Heart left ventricle (tissue), 16 donors: ENCODE measurements at regions not wholly inside any gene's neighbourhood (a gene's known extent, or its start where the extent isn't known, plus 50 kb on each side); places are given as distances from the start of the nearest gene placed in this dataset.
A peak's percentile ranks its signal among the peaks of the same experiment; 100 is the strongest.

ENCODE experiments used
- ATAC-seq, 4 donors: fragments of 200-7000 bp; cut with Tn5 transposase; one replicate each; pipeline ENCODE4 v1.9.1; 2020 to 2022; ENCODE audit warnings: moderate library complexity in 4 of 4, mild to moderate bottlenecking in 3 of 4, moderate number of reproducible peaks in 1 of 4
- DNase-seq, 5 donors: peaks; one replicate each; pipeline ENCODE4 v3.0.0-alpha.2; 2020
- H3K27ac ChIP-seq, 12 donors: fragments of 200-600 bp; sonication (generic) in 4 of 12; one replicate each; pipeline versions ENCODE4 v1.5.0 to v1.8.0; 2016 to 2022; ENCODE audit warnings: mild to moderate bottlenecking in 2 of 12
- H3K27me3 ChIP-seq, 9 donors: fragments of 200-600 bp; sonication (generic) in 2 of 9; one replicate each; pipeline versions ENCODE4 v1.5.1 to v1.8.0; 2016 to 2022; ENCODE audit warnings: mild to moderate bottlenecking in 3 of 9
- H3K36me3 ChIP-seq, 9 donors: fragments of 200-600 bp; sonication (generic) in 2 of 9; one replicate each; pipeline versions ENCODE4 v1.5.0 to v1.8.0; 2018 to 2022; ENCODE audit warnings: mild to moderate bottlenecking in 2 of 9
- H3K4me1 ChIP-seq, 12 donors: fragments of 200-600 bp; sonication (generic) in 4 of 12; one replicate each; pipeline versions ENCODE4 v1.5.0 to v1.8.0; 2016 to 2022; ENCODE audit warnings: mild to moderate bottlenecking in 3 of 12
- H3K4me3 ChIP-seq, 12 donors: fragments of 200-600 bp; sonication (generic) in 4 of 12; one replicate each; pipeline versions ENCODE4 v1.5.0 to v1.8.0; 2017 to 2022; ENCODE audit warnings: mild to moderate bottlenecking in 9 of 12, moderate library complexity in 4 of 12
- H3K9me3 ChIP-seq, 12 donors: fragments of 200-600 bp; sonication (generic) in 4 of 12; one replicate each; pipeline versions ENCODE4 v1.5.0 to v1.8.0; 2016 to 2022; ENCODE audit warnings: mild to moderate bottlenecking in 1 of 12
- CTCF ChIP-seq, 12 donors: fragments of 200-600 bp; sonication (generic) in 4 of 12; IDR thresholded peaks; one replicate each; pipeline versions ENCODE4 v1.5.0 to v1.8.0; 2018 to 2022; ENCODE audit warnings: antibody characterized with exemption in 12 of 12, mild to moderate bottlenecking in 5 of 12
- POLR2A ChIP-seq, 2 donors: fragments of 450-650 bp; IDR thresholded peaks; one replicate each; pipeline ENCODE4 v1.6.1; 2017; ENCODE audit warnings: antibody characterized with exemption in 2 of 2, mild to moderate bottlenecking in 2 of 2, moderate library complexity in 2 of 2
- WGBS, 4 donors: extraction: QIAGEN DNeasy Blood & Tissue Kit in 2 of 4; methylation state at CpG; one replicate each; pipeline versions ENCODE4 v1.1.5 to v1.1.7; 2013 to 2018; 5-methylcytosine and 5-hydroxymethylcytosine counted together
- intact Hi-C, 10 donors: fragments of 100-400 bp; cut with DNase I; formaldehyde crosslinking; loops; one replicate each; pipeline versions ENCODE4 v1.11.1 to v1.14.2; 2022
- donor health status: ischemic (EF 13 %, LVEDD 7.1; RV severe dilation, severe dysfunction).
- donor health status: healthy with polysubstance abuse.
- donor health status: DM: no; HTN: yes; CAD: no.
- donor health status: DM: no; HTN: no; CAD: no.
- donor health status: ischemic (EF 25% LVEDD 6.9; RV normal size, moderate dysfunction).
- donor health status: ischemic (EF 25% LVEDD 5.7; RV mildly dilated, moderate dysfunction).
- donor health status: healthy.
- donor health status: DM: yes; HTN: yes; CAD: no.
- donor health status: ischemic (EF 35%, LVEDD 5.7; RV mildly dilated, moderate dysfunction).
- donor health status: nonischemic (EF 11% LVEDD 7.7; RV severe dilation, severe dysfunction).
- donor health status: DM: yes; HTN: yes; CAD: no.
- donor health status: PGD.
- donor health status: ischemic (EF 29% LVEDD 5.4; RV normal size, mild dysfunction).
- donor health status: nonischemic (EF 23%, LVEDD 6.1; RV moderate dilation, normal function).

DNA sequence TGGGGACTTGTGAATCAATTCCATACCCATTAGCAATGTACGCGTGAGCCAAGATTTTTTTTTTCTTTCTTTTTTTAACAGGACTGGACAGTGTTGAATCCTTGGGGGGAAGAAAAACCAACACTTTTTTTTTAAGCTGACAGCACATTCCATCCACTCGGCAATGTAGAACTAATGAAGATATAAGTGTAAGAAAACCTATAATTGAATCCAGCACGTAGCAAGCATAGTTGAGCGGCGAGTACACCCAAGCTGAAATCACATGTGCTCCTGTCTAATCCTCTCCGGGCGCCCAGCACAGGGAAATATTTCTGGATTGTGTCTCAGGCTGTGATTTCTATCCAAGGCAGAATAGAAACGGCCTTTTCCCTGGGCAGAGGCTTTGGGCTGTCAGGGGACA lies 118.2 kb downstream of the BOD1 start:
- H3K27ac ChIP-seq: peak overlapping the region in 11 of 12 donors; percentile 42 to 85 (median 61)
- ATAC-seq (peak; percentile 34 to 72 (median 49)), DNase-seq (peak in 3 of 5 donors; percentile 29 to 40 (median 33))
- H3K4me3 ChIP-seq: no peak overlapping the region
- no peaks in the 10 kb centered on the region for H3K9me3 ChIP-seq
- intact Hi-C loops: loop anchor here in 3 of 10 donors (5.0 to 10.0 kb wide), 3 partner anchors 46 to 201 kb away; no protein-coding TSS in a partner anchor
- no peaks in the 10 kb centered on the region for H3K27me3 ChIP-seq
- TF ChIP-seq POLR2A (IDR thresholded peaks at IDR 0.05) (no peak), CTCF (IDR thresholded peaks at IDR 0.05) (no peak)
- H3K4me1 ChIP-seq: peaks cover 0 to 42% (median 18%) of the 10 kb centered on the region in 12 donors
- no peaks in the 10 kb centered on the region for H3K36me3 ChIP-seq
- WGBS, 4 donors: 37 to 48% (median 40%) methylated on average over 9 of the region's 9 CpGs

DNA sequence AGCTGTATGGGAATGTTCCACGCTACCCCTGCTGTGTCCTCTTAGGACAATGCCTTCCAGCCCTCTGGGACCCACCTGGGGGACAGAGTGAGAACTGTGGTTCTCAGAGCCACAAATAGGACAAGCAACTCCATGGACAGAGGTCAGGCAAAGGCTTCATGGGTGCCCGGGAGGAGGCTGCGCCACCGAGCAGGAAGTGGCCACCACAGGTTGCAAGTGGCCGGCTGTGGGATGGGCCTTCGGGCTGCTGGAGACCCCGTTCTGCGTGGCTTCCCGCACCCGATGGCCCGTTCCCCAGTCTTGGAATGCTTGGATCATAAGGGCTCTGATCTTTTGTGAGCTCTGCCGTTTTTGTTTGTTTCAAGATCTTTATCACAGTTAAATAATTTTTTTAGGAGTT lies 118.8 kb downstream of the BOD1 start:
- no peak for DNase-seq
- TF ChIP-seq POLR2A (IDR thresholded peaks at IDR 0.05): no peak
- no peak for TF ChIP-seq CTCF (IDR thresholded peaks at IDR 0.05)
- no peak for ATAC-seq
- 79 to 93% (median 85%) methylated on average over 12 of the region's 12 CpGs for WGBS, 4 donors
- no peaks in the 10 kb centered on the region for H3K27me3 ChIP-seq
- peaks cover 0 to 42% (median 18%) of the 10 kb centered on the region in 12 donors for H3K4me1 ChIP-seq
- no peak overlapping the region for H3K4me3 ChIP-seq
- no peaks in the 10 kb centered on the region for H3K9me3 ChIP-seq
- intact Hi-C loops: loop anchor here in 4 of 10 donors (2.0 to 10.0 kb wide), 4 partner anchors 41 to 200 kb away; no protein-coding TSS in a partner anchor
- H3K36me3 ChIP-seq: no peaks in the 10 kb centered on the region
- H3K27ac ChIP-seq: peak overlapping the region in 6 of 12 donors; percentile 5 to 55 (median 38)

GRCh38 chr5:173496883-173497255 lies 119.6 kb downstream of the BOD1 start:
- DNase-seq: no peak
- ATAC-seq: no peak
- H3K36me3 ChIP-seq: no peaks in the 10 kb centered on the region
- intact Hi-C loops: loop anchor here in 4 of 10 donors (2.0 to 10.0 kb wide), 4 partner anchors 40 to 200 kb away; no protein-coding TSS in a partner anchor
- WGBS, 4 donors: 85 to 90% (median 87%) methylated on average over 6 of the region's 6 CpGs
- no peak for TF ChIP-seq POLR2A (IDR thresholded peaks at IDR 0.05)
- TF ChIP-seq CTCF (IDR thresholded peaks at IDR 0.05): no peak
- no peak overlapping the region for H3K4me3 ChIP-seq
- no peaks in the 10 kb centered on the region for H3K9me3 ChIP-seq
- H3K27me3 ChIP-seq: no peaks in the 10 kb centered on the region
- H3K27ac ChIP-seq: peak overlapping the region in 11 of 12 donors; percentile 7 to 70 (median 57)
- H3K4me1 ChIP-seq: peaks cover 0 to 42% (median 18%) of the 10 kb centered on the region in 12 donors

DNA sequence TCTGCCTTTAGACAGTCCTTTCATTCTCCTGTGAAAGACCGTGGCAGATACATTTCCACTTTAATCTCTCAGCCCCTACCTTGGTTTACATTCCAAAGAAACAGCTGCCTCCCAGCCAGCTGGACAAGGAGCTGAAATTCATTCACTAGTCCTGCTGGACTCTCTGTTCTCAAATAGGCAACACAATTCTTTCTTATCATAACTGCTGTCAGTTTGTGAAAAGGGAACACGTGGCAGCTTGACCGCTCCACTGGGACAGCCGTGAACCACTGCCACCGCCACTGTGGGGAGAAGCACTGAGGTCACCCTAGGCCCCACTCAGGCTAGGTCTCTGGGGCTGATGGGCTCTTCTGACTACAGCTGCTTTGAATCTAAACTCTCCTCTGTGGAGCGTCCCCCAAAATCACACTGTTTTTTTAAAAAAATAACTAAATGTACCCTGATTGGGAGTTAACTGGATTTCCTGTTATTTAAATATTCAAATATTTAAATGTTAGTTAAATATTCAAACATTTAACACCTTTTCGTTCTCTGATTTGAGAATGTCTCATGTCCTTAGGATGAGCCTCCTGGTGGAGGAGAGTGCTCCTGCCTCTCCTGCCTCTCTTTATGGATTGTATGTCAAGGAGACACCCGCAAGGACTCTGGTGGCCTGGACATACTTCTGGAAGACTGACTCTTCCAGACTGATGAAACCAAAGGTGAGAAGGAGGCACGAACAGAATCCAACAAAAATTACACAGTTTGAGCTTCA lies 120.1 kb downstream of the BOD1 start:
- Histone ChIP-seq H3K4me3 (no peak overlapping the region), H3K27me3 (no peaks in the 10 kb centered on the region), H3K36me3 (no peaks in the 10 kb centered on the region), H3K9me3 (no peaks in the 10 kb centered on the region), H3K27ac (peak overlapping the region; percentile 27 to 70 (median 53)), H3K4me1 (peaks cover 0 to 42% (median 18%) of the 10 kb centered on the region in 12 donors)
- intact Hi-C loops: loop anchor here in 4 of 10 donors (2.0 to 10.0 kb wide), 4 partner anchors 40 to 199 kb away; no protein-coding TSS in a partner anchor
- DNase-seq (peak; percentile 23 to 74 (median 64)), ATAC-seq (peak; percentile 45 to 72 (median 63))
- WGBS, 4 donors: 43 to 56% (median 47%) methylated on average over 9 of the region's 9 CpGs
- TF ChIP-seq CTCF (IDR thresholded peaks at IDR 0.05): peak in 1 of 12 donors; percentile 9
- TF ChIP-seq POLR2A (IDR thresholded peaks at IDR 0.05): no peak
